Neural progenitor cell (in vitro differentiated cells): ENCODE measurements at regions not wholly inside any gene's neighbourhood (a gene's known extent, or its start where the extent isn't known, plus 50 kb on each side); places are given as distances from the start of the nearest gene placed in this dataset.

ENCODE experiments used
- DNase-seq: peaks from one replicate; pipeline ENCODE4 v3.0.0-alpha.2; 2016; ENCODE audit warnings: low spot score
- H2AFZ ChIP-seq: fragments of 200-600 bp; sonication (generic); replicated peaks from 2 replicates; pipeline ENCODE4 v1.6.1; 2016; ENCODE audit warnings: antibody characterized with exemption
- H3F3A ChIP-seq: fragments of 200-600 bp; sonication (generic); 2 replicates; pipeline ENCODE4 v1.6.1; 2016; ENCODE audit warnings: antibody characterized with exemption, low read depth
- H3K27ac ChIP-seq: fragments of 200-600 bp; sonication (generic); 2 replicates; pipeline ENCODE4 v1.5.1; 2016; ENCODE audit warnings: mild to moderate bottlenecking
- H3K27me3 ChIP-seq: fragments of 200-600 bp; sonication (generic); 2 replicates; pipeline ENCODE4 v1.6.1; 2016; ENCODE audit warnings: mild to moderate bottlenecking, moderate library complexity
- H3K36me3 ChIP-seq: fragments of 200-600 bp; sonication (generic); 2 replicates; pipeline ENCODE4 v1.5.1; 2016
- H3K4me1 ChIP-seq: fragments of 200-600 bp; sonication (generic); 2 replicates; pipeline ENCODE4 v1.6.1; 2016; ENCODE audit warnings: mixed run types
- H3K4me2 ChIP-seq: fragments of 200-600 bp; sonication (generic); 2 replicates; pipeline ENCODE4 v1.6.1; 2016
- H3K4me3 ChIP-seq: fragments of 200-600 bp; sonication (generic); 2 replicates; pipeline ENCODE4 v1.5.1; 2016
- H3K79me2 ChIP-seq: fragments of 200-600 bp; sonication (generic); 2 replicates; pipeline ENCODE4 v1.6.1; 2016; ENCODE audit warnings: low read depth
- H3K9ac ChIP-seq: fragments of 200-600 bp; sonication (generic); 2 replicates; pipeline ENCODE4 v1.6.1; 2016
- H3K9me3 ChIP-seq: fragments of 200-600 bp; sonication (generic); 2 replicates; pipeline ENCODE4 v1.5.1; 2016; ENCODE audit warnings: low read depth
- H4K20me1 ChIP-seq: fragments of 200-600 bp; sonication (generic); 2 replicates; pipeline ENCODE4 v1.6.1; 2016; ENCODE audit warnings: low read depth
- H3K27ac Mint-ChIP-seq: 3 replicates; pipeline ENCODE4 v1.8.0; 2021; ENCODE audit warnings: mixed read lengths
- H3K27me3 Mint-ChIP-seq: 2 replicates; pipeline ENCODE4 v1.8.0; 2022; ENCODE audit warnings: low read depth, mild to moderate bottlenecking, inconsistent platforms, moderate library complexity, mixed read lengths; ENCODE audit not compliant: insufficient read depth
- H3K36me3 Mint-ChIP-seq: 3 replicates; pipeline ENCODE4 v1.8.0; 2021; ENCODE audit warnings: mixed read lengths
- H3K4me1 Mint-ChIP-seq: 3 replicates; pipeline ENCODE4 v1.8.0; 2021; ENCODE audit warnings: mixed read lengths
- H3K4me3 Mint-ChIP-seq: 3 replicates; pipeline ENCODE4 v1.8.0; 2021; ENCODE audit warnings: mild to moderate bottlenecking, moderate library complexity, mixed read lengths
- H3K9me3 Mint-ChIP-seq: 3 replicates; pipeline ENCODE4 v1.8.0; 2020; ENCODE audit warnings: mixed read lengths
- EZH2 ChIP-seq: fragments of 200-600 bp; sonication (generic); IDR thresholded peaks from 2 replicates; pipeline ENCODE4 v1.6.1; 2017; ENCODE audit warnings: antibody characterized with exemption, mild to moderate bottlenecking, moderate library complexity
- EZH2phosphoT487 ChIP-seq: fragments of 200-600 bp; sonication (generic); IDR thresholded peaks from 2 replicates; pipeline ENCODE4 v1.6.1; 2017; ENCODE audit warnings: antibody characterized with exemption
- TF ChIP-seq, protein P1 (sequence below): fragments of 200-600 bp; sonication (generic); IDR thresholded peaks from 2 replicates; pipeline ENCODE4 v1.5.1; 2017; ENCODE audit warnings: antibody characterized with exemption, mild to moderate bottlenecking

DNA sequence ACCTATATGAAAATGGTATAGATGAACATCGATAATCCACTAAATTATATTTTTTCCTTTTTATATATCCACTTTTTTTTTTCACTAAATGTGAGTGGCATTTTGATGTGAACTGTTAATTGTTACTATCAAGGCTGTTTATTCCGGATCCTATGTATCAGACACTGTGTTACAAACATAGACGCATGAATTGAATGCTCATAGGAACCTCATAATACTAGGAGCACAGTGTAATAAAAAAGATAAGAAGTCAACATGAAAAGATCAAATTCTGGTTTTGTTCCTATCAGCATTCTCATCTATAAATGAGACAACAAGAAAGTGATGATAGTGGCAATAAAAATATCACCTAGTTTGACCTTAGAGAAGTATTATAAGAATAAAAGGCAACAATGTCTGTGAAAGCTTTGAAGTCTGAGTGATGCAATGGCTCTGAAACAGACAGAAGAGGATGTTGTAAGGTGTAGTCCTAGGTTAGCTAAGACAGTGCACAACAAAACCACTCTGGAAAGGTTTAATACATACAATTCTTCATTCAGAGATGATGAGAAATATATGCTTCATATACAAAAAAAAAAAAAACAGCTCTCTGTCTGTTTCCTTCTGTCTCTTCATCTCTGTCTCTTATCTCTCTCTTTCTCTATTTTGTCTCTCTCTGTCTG is 148.6 kb upstream of the NLGN4X start:
- Histone ChIP-seq H3K4me1 (no peaks in the 10 kb centered on the region), H3K9me3 (no peaks in the 10 kb centered on the region), H4K20me1 (no peaks in the 10 kb centered on the region), H3K36me3 (no peaks in the 10 kb centered on the region), H3K79me2 (no peaks in the 10 kb centered on the region), H3K9ac (no peak overlapping the region), H3K4me3 (no peak overlapping the region), H3K4me2 (no peak overlapping the region), H3F3A (no peaks in the 10 kb centered on the region), H3K27ac (no peak overlapping the region), H2AFZ (no peak overlapping the region), H3K27me3 (no peaks in the 10 kb centered on the region)
- H3K9me3 Mint-ChIP-seq: peaks cover 12% of the 10 kb centered on the region
- peaks cover 20% of the 10 kb centered on the region for H3K4me1 Mint-ChIP-seq
- TF ChIP-seq EZH2 (no peak), EZH2phosphoT487 (no peak)
- TF ChIP-seq, protein P1, sequence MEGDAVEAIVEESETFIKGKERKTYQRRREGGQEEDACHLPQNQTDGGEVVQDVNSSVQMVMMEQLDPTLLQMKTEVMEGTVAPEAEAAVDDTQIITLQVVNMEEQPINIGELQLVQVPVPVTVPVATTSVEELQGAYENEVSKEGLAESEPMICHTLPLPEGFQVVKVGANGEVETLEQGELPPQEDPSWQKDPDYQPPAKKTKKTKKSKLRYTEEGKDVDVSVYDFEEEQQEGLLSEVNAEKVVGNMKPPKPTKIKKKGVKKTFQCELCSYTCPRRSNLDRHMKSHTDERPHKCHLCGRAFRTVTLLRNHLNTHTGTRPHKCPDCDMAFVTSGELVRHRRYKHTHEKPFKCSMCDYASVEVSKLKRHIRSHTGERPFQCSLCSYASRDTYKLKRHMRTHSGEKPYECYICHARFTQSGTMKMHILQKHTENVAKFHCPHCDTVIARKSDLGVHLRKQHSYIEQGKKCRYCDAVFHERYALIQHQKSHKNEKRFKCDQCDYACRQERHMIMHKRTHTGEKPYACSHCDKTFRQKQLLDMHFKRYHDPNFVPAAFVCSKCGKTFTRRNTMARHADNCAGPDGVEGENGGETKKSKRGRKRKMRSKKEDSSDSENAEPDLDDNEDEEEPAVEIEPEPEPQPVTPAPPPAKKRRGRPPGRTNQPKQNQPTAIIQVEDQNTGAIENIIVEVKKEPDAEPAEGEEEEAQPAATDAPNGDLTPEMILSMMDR: no peak
- no peak for DNase-seq
- no peak overlapping the region for H3K4me3 Mint-ChIP-seq
- H3K27ac Mint-ChIP-seq: no peak overlapping the region
- peaks cover 5% of the 10 kb centered on the region for H3K27me3 Mint-ChIP-seq
- H3K36me3 Mint-ChIP-seq: no peaks in the 10 kb centered on the region

DNA sequence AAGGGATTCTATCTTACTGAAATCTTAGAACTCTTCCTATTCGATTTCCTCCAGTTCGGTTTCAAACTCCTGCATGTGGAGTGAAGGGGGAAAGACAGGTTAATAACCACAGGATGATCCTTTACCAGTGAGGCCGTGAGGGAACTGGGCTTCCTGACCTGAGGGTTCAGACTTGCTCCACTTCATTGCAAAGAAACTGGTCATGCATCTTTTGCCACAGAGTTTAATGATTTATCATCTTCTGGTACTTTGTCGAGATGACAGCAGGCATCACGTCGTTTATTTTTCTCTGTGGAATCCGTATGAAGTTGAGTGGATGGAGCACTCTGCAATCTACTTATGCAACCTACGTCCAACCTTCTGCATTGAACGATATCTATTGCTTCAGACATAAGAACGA is 145.9 kb upstream of the NLGN4X start:
- no peaks in the 10 kb centered on the region for H3K4me1 ChIP-seq
- peaks cover 20% of the 10 kb centered on the region for H3K4me1 Mint-ChIP-seq
- no peak for DNase-seq

DNA sequence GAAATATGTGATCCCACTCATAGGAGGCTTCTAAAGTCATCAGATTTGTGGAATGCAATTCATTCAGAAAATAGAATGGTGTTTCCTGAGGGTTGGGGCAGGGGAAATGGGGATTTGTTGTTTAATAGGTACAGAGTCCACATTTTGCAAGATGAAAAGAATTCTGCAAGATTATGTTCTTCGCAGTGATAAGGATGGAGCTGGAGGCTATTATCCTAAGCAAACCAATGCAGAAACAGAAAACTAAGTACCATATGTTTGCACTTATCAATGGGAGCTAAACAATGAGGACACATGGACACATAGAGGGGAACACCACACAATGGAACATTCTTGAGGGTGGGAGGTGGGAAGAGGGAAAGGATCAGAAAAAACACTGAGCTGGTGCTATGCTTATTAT is 144.3 kb upstream of the NLGN4X start:
- Histone ChIP-seq H3K36me3 (no peaks in the 10 kb centered on the region), H3K9ac (no peak overlapping the region), H3K27ac (no peak overlapping the region), H2AFZ (no peak overlapping the region), H3K79me2 (no peaks in the 10 kb centered on the region), H3K4me2 (no peak overlapping the region), H4K20me1 (no peaks in the 10 kb centered on the region), H3K9me3 (no peaks in the 10 kb centered on the region), H3F3A (no peaks in the 10 kb centered on the region), H3K27me3 (no peaks in the 10 kb centered on the region), H3K4me3 (no peak overlapping the region), H3K4me1 (no peaks in the 10 kb centered on the region)
- no peak overlapping the region for H3K27ac Mint-ChIP-seq
- no peaks in the 10 kb centered on the region for H3K36me3 Mint-ChIP-seq
- H3K27me3 Mint-ChIP-seq: peaks cover 7% of the 10 kb centered on the region
- H3K9me3 Mint-ChIP-seq: peaks cover 8% of the 10 kb centered on the region
- H3K4me3 Mint-ChIP-seq: no peak overlapping the region
- H3K4me1 Mint-ChIP-seq: peaks cover 20% of the 10 kb centered on the region
- TF ChIP-seq EZH2 (no peak), EZH2phosphoT487 (no peak)
- TF ChIP-seq, protein P1: no peak
- DNase-seq: no peak

More for the DNA sequence above, 145.9 kb upstream of the NLGN4X start:
- no peaks in the 10 kb centered on the region for H3K79me2 ChIP-seq
- Mint-ChIP-seq H3K9me3 (peaks cover 8% of the 10 kb centered on the region), H3K27me3 (peaks cover 7% of the 10 kb centered on the region), H3K27ac (no peak overlapping the region), H3K36me3 (no peaks in the 10 kb centered on the region), H3K4me3 (no peak overlapping the region)
- TF ChIP-seq, protein P1: no peak
- TF ChIP-seq EZH2phosphoT487: no peak
- no peaks in the 10 kb centered on the region for H3K27me3 ChIP-seq
- no peaks in the 10 kb centered on the region for H3F3A ChIP-seq
- H3K4me3 ChIP-seq: no peak overlapping the region
- no peak overlapping the region for H3K4me2 ChIP-seq
- H3K27ac ChIP-seq: no peak overlapping the region
- no peak overlapping the region for H2AFZ ChIP-seq
- no peak overlapping the region for H3K9ac ChIP-seq
- H3K9me3 ChIP-seq: no peaks in the 10 kb centered on the region
- no peaks in the 10 kb centered on the region for H3K36me3 ChIP-seq
- no peaks in the 10 kb centered on the region for H4K20me1 ChIP-seq
